NCI-H526 treated with DMSO at 0.1 percent for 48 hours (cell line): ENCODE measurements at regions not wholly inside any gene's neighbourhood (a gene's known extent, or its start where the extent isn't known, plus 50 kb on each side); places are given as distances from the start of the nearest gene placed in this dataset.

Experiments used
- DNase-seq: peaks from one replicate; lab custom pipeline; 2025; lab: John Stamatoyannopoulos, UW

- no peak for DNase-seq
These were observed 312.8 kb upstream of the THSD7B start for GRCh38 chr2:136452528-136452927.

DNA sequence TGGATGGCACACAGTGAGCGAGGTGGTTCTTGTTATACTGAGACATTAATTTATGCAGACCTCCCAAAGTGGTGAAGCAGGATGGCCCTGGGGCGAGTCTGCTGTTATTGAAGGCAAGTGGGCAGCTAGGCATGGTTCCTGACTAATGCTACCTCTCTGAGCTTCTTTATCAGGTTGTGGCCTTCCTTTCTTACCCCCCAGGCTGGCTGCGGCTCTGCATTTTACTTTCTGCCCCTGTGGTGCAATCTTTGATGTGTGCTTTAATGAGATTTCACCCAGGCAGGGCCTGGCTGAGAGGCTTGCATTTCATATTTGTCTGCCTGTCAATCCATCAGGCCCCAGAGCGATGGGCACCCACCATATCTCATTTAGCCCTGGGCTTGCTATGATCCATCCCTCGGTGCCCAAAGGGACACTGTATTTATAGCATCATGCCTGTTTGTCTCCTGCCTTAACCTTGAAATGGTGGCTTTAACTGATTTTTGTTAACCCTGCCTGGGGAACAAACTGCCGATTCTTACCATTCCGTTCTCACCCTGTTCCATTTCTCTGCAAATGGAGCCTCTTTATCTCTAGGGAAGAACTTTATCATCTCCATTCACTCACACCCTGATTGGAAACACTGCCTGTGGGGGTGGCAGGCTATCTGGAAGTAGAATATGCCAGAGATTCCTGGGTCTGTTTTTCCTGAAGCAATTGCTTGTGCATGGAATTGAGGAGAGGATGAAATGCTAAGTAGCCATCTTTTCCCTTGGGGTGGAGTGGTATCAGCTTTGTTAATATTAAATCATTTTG, 316.2 kb upstream of the THSD7B start:
- DNase-seq, result no peak

DNA sequence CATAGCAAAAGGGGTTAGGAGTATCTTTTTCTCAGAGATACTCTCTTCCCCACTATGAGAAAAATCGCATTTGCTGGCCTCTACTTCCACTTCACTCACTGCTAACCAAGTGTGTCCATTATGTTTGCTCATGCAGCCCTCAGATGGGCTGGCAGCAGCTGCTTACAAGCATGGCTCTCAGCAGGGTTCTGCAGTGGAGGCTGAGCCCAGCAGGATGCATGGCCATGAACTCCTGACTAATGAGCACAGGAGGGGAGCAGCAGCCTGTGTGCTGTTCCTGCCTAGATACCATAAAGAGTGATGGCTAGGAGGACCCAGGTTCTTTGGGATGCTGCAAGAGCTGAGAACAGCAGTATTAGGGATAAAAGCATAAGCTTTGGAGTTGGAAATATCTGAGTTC, 316.9 kb upstream of the THSD7B start:
- DNase-seq, result no peak

GRCh38 chr2:136444323-136444722, 321.0 kb upstream of the THSD7B start:
- no peak for DNase-seq

DNA sequence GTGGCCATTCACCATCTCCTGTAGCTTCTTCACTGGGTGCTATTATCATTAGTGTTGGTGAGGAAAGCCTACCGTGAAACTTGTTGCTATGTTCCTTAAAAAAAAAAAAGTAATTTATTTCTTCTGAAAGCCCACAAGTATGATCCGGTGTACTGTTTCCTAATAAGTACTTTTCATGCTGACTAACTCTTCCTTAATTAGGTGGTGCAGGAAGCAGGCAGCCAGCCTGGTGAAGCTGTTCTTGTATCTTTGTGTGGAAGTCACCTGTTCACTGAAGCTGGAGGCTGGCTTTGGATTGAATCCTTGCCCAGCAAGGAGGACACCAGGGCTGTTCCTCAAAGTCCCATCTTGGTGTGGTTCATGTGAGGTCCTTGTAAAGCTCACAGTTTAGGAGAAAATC, 321.7 kb upstream of the THSD7B start:
- DNase-seq, result no peak

- DNase-seq, result no peak
These were observed 323.2 kb upstream of the THSD7B start for GRCh38 chr2:136441979-136442714.

- peak; percentile 29 for DNase-seq
These were observed 321.2 kb upstream of the CXCR4 start for GRCh38 chr2:136439064-136439676.

DNA sequence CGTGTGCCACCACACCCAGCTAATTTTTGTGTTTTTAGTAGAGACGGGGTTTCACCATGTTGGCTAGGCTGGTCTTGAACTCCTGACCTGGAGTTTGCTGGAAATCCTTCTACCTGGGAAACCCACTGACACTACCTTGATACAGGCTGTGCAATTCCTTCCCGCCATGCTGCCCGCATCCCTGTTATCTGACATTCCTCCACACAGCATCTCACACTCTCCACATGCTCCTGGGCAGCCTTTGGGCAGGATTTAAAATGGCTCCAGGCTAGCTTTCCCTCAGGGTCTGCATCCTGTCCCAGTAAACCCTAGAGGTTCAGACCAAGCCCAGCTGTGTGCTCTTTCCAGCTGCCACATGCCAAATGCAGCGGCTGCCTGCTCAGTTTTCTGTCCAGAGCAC, 319.5 kb upstream of the CXCR4 start:
- no peak for DNase-seq

DNA sequence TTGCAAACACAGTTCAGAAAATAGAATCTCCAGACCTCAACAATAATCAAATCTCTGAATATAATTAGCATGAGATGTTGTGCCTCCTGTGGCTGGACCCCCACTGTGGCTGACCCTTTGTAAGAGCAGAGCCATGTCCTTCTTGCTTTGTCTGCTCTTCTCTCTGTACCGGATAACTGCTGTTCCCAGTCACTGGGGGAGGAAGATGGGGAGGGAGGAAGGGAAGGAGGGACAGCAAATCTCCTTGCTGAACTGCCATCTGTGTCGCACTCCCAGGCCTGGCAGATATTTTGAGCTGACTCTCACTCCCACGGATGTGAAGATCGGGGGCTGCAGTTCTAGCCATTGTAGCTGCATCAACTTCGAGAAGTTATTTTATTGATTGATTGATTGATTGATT, 319.0 kb upstream of the CXCR4 start:
- DNase-seq, result no peak

- no peak for DNase-seq
These were observed 316.3 kb upstream of the CXCR4 start for GRCh38 chr2:136434251-136434715.

GRCh38 chr2:136433261-136433660, 315.3 kb upstream of the CXCR4 start:
- no peak for DNase-seq

DNA sequence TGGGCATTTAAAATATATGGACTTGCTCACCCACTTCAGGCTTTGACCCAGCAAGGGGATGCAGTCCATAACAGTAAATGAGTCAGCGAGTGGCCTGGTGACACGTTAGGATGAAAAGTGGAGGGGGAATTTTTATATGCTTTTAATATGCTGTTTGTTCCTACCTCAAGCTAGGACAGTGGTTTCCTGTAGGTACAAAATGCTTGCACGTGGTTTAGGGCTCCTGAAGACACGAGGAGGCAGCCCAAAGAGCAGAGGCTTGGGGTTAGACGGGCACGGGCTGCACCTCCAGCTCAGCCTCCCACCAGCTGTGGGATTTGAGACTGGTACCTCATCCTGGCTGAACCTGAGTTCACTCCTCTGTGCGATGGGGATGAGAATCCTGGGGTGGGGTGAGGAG, 306.2 kb upstream of the CXCR4 start:
- DNase-seq, result no peak

DNA sequence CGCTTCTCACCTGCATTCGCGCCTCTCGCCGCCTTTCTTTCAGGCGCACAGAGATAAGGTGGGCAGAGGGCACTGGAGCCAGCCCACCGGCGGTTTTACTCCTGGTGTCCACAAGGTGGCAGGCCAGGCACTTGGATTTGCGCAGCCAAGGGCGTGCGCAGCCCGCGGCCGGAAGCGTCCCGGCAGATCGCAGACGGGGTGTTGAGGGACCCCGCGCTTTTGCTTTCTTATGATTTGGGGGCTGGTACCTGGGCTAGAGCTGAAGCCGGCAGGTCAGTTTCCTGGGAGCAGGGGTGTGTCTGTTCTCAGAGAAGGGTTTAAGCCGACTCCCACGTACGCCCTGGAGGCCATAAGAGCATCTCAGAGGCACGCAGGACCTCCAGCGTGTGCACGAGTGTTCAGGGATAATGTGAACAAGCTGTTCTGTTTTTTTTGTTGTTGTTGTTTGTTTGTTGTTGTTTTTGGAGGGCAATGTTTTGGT, 305.6 kb upstream of the CXCR4 start:
- peak; percentile 64 for DNase-seq

- DNase-seq, result no peak
These were observed 304.6 kb upstream of the CXCR4 start for GRCh38 chr2:136422512-136422911.

GRCh38 chr2:136420346-136420745, 302.4 kb upstream of the CXCR4 start:
- no peak for DNase-seq

- DNase-seq, result no peak
These were observed 294.0 kb upstream of the CXCR4 start for GRCh38 chr2:136411946-136412345.

DNA sequence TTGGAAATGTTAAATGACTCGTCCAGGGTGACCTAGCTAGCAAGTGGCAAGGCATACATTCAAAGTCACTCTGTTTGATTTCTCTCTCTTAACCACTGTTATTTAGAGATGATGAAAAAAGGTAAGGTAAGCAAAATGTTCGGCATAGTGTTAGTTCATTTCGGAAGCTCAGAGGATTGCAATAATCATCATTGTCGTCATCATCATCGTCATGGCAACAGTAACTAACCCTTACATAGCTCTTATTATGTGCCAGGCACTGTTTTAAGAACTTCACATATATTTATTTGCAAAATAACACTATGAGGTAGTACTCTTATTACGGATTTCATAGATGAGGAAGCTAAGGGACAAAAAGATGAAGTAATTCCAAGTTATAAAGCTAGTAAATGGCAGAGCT, 292.7 kb upstream of the CXCR4 start:
- DNase-seq, result no peak

DNA sequence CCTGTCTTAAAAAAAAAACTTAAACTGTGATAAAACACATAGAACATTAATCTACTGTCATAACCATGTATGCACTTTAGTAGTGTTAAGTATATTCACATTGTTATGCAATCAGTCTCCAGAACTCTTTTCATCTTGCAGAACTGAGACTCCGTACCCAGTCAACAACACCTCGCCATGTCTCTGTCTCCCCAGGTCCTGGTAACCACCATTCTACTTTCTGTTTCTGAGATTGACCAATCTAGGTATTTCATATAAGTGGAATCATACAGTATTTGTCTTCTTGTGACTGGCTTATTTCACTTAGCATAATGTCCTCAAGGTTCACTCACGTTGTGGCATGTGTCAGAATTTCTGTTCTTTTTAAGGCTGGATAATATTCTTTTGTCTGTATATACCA, 290.8 kb upstream of the CXCR4 start:
- DNase-seq, result no peak

- DNase-seq, result no peak
These were observed 290.0 kb upstream of the CXCR4 start for GRCh38 chr2:136407952-136408318.

- DNase-seq, result no peak
These were observed 289.4 kb upstream of the CXCR4 start for GRCh38 chr2:136407117-136407951.

DNA sequence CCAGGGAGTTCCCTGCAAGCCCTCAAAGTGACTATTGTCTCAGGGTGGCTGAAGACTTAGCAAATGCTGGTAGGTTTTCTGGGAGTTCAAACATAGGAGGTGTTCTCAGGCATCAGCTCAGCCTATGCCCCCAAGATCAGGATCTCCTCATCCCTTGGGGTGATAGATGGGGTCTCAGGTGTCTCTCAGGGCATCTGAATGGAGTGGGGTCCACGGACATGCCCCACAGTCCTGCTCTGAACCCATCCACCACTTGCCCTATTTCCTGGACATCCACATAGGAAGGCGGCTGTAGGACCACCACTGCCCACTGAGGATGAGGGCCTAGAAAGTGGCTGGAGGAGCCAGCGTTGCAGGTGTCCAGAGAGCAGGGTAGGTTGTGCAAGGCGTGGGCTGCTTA, 287.0 kb upstream of the CXCR4 start:
- no peak for DNase-seq

DNA sequence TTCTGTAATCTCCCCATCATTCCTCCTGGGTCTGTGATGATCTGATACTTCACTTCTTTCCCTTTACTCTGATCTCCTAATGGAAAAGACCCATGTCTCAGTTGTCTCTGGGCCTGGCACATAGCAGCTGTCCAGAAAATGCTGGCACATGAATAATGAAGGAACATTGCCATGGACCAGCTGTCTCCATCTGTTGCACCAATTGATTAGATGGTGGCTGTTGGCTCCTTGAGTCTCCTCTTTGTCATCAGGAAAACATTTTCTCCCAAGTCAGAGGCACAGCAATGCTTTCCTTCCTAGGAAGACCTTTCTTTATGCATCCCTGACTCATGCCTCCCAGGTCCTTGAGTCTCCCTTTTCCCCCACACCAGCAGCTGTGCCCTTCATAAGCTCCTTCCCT, 286.2 kb upstream of the CXCR4 start:
- no peak for DNase-seq
